T-cell (primary cell): ENCODE measurements at regions not wholly inside any gene's neighbourhood (a gene's known extent, or its start where the extent isn't known, plus 50 kb on each side); places are given as distances from the start of the nearest gene placed in this dataset.

Experiments used
- ATAC-seq, 4 experiments: fragments of 200-7000 bp in 3 of 4; fragments of 150-1000 bp in 1 of 4; cut with Tn5 transposase; replicated peaks in 1 of 4; 1 replicate in 3 of 4; 2 replicates in 1 of 4; pipeline ENCODE4 v1.10.0; 2021; ENCODE audit warnings: moderate library complexity in 3 of 4, mild to moderate bottlenecking in 2 of 4, moderate number of reproducible peaks in 1 of 4
- CTCF ChIA-PET, 2 donors: fragments of 300-600 bp; sonication (Branson Sonifier 250); formaldehyde crosslinking; loops; one replicate each; lab custom pipeline; 2022; ENCODE audit warnings: antibody characterized with exemption in 2 of 2; lab: Charles Lee
- POLR2A ChIA-PET, 2 donors: fragments of 300-600 bp; sonication (Branson Sonifier 250); formaldehyde crosslinking; loops; one replicate each; lab custom pipeline; 2022; ENCODE audit warnings: antibody characterized with exemption in 2 of 2; lab: Charles Lee
- DNase-seq, 35 experiments: peaks; one replicate each; pipeline versions ENCODE4 v3.0.0 to v3.0.0-alpha.2; 2013 to 2023
- H3K27ac ChIP-seq: one replicate; pipeline ENCODE4 v1.5.1; 2013; ENCODE audit warnings: low read length
- H3K27me3 ChIP-seq, 2 experiments: replicated peaks in 1 of 2; 1 replicate in 1 of 2; 2 replicates in 1 of 2; pipeline versions ENCODE4 v1.6.1 to v1.7.0; 2013; ENCODE audit warnings: low read length in 1 of 2, mixed read lengths in 1 of 2; ENCODE audit not compliant: control insufficient read depth in 2 of 2, insufficient read depth in 2 of 2; ENCODE audit errors: extremely low read depth in 1 of 2
- H3K36me3 ChIP-seq, 2 donors: 1 replicate in 1 of 2; 2 replicates in 1 of 2; pipeline versions ENCODE4 v1.6.1 to v1.7.0; 2013; ENCODE audit warnings: low read length in 1 of 2; ENCODE audit not compliant: control insufficient read depth in 2 of 2, insufficient read depth in 1 of 2; ENCODE audit errors: extremely low read depth in 1 of 2
- H3K4me1 ChIP-seq, 2 experiments: 1 replicate in 1 of 2; 2 replicates in 1 of 2; pipeline versions ENCODE4 v1.6.1 to v1.7.0; 2013; ENCODE audit warnings: low read length in 2 of 2, mixed read lengths in 1 of 2; ENCODE audit not compliant: insufficient read depth in 2 of 2, control insufficient read depth in 1 of 2; ENCODE audit errors: extremely low read depth in 1 of 2
- H3K4me3 ChIP-seq, 2 donors: 1 replicate in 1 of 2; 2 replicates in 1 of 2; pipeline versions ENCODE4 v1.5.1 to v1.7.0; 2013; ENCODE audit warnings: mild to moderate bottlenecking in 2 of 2, low read length in 1 of 2, moderate library complexity in 1 of 2; ENCODE audit not compliant: control insufficient read depth in 1 of 2; ENCODE audit errors: extremely low read depth in 1 of 2
- H3K9me3 ChIP-seq: 2 replicates; pipeline ENCODE4 v1.7.0; 2013
- H3K27ac Mint-ChIP-seq, 2 donors: one replicate each; pipeline ENCODE4 v1.8.0; 2020 to 2021; ENCODE audit warnings: mild to moderate bottlenecking in 2 of 2, mixed read lengths in 2 of 2
- H3K27me3 Mint-ChIP-seq, 2 donors: one replicate each; pipeline ENCODE4 v1.8.0; 2021 to 2022; ENCODE audit warnings: mixed read lengths in 2 of 2
- H3K36me3 Mint-ChIP-seq: one replicate; pipeline ENCODE4 v1.8.0; 2021; ENCODE audit warnings: mixed read lengths
- H3K4me1 Mint-ChIP-seq, 3 donors: one replicate each; pipeline ENCODE4 v1.8.0; 2020 to 2022; ENCODE audit warnings: mixed read lengths in 3 of 3, mild to moderate bottlenecking in 1 of 3
- H3K4me3 Mint-ChIP-seq, 3 donors: one replicate each; pipeline ENCODE4 v1.8.0; 2020 to 2022; ENCODE audit warnings: mild to moderate bottlenecking in 3 of 3, mixed read lengths in 3 of 3, moderate library complexity in 3 of 3
- H3K9me3 Mint-ChIP-seq, 3 donors: one replicate each; pipeline ENCODE4 v1.8.0; 2020 to 2022; ENCODE audit warnings: mixed read lengths in 3 of 3
- WGBS: methylation state at CpG from one replicate; pipeline ENCODE4 v1.1.5; 2013; ENCODE audit warnings: missing lambda C conversion rate; ENCODE audit not compliant: insufficient coverage; 5-methylcytosine and 5-hydroxymethylcytosine counted together

DNA sequence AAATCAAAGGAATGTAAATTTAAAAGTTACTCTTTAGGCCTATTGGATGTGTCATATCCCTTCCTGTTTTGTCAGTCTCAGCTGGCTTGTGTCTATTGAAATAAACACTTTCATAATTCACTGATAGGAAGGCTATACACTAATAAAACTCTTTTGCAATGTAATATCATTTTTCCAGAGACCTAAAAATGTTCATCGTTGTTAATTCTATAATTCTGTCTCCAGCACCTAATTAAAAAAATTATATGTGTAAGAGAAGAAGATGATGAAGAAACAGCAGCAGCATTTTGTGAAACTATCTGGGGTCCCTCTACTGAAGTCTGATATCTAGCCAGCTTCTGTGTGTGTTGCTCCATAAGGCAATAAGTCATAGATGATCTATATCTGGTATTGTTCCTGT is 602.7 kb downstream of the ETV1 start:
- no peaks in the 10 kb centered on the region for H3K36me3 ChIP-seq
- H3K4me1 Mint-ChIP-seq = no peaks in the 10 kb centered on the region

DNA sequence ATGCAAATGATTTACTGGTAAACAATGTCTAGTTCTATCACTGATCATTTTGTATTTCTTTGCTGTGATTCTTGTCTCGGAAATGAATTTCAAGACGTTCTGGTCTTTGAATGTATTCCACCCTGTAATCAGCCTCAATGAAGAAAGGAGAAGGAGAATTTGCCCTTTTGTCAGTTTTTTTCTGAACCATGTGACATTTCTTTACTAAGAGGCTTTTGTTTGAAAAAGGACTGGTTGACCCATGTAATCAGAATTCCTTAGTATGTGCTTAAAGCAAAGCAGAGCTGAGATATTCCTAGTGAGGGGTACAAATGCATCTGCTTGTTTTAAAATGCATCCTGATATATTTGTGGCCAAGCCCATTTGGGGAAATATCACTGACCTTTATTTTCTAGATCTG is 581.6 kb downstream of the ETV1 start:
- Mint-ChIP-seq H3K36me3 (no peaks in the 10 kb centered on the region), H3K4me1 (no peaks in the 10 kb centered on the region), H3K27ac (no peak overlapping the region), H3K27me3 (no peaks in the 10 kb centered on the region), H3K4me3 (no peak overlapping the region), H3K9me3 (peaks cover 0 to 4% (median 0%) of the 10 kb centered on the region in 3 donors)
- CTCF ChIA-PET = no interaction called here
- H3K4me3 ChIP-seq = no peak overlapping the region
- H3K27me3 ChIP-seq = no peaks in the 10 kb centered on the region
- WGBS = 100% methylated on average over 2 of the region's 2 CpGs
- POLR2A ChIA-PET = no interaction called here
- no peak overlapping the region for H3K27ac ChIP-seq
- no peaks in the 10 kb centered on the region for H3K4me1 ChIP-seq
- ATAC-seq (no peak), DNase-seq (no peak)
- no peaks in the 10 kb centered on the region for H3K9me3 ChIP-seq
- no peaks in the 10 kb centered on the region for H3K36me3 ChIP-seq

More for the DNA sequence above, 602.7 kb downstream of the ETV1 start:
- ChIA-PET CTCF (no interaction called here), POLR2A (no interaction called here)
- DNase-seq (no peak), ATAC-seq (no peak)
- Mint-ChIP-seq H3K36me3 (no peaks in the 10 kb centered on the region), H3K27me3 (no peaks in the 10 kb centered on the region), H3K9me3 (no peaks in the 10 kb centered on the region), H3K27ac (no peak overlapping the region), H3K4me3 (no peak overlapping the region)
- H3K4me1 ChIP-seq = no peaks in the 10 kb centered on the region
- H3K4me3 ChIP-seq = no peak overlapping the region
- no peaks in the 10 kb centered on the region for H3K27me3 ChIP-seq
- no CpG with 5 or more reads among the region's 1 CpG for WGBS
- H3K27ac ChIP-seq = no peak overlapping the region
- H3K9me3 ChIP-seq = no peaks in the 10 kb centered on the region

DNA sequence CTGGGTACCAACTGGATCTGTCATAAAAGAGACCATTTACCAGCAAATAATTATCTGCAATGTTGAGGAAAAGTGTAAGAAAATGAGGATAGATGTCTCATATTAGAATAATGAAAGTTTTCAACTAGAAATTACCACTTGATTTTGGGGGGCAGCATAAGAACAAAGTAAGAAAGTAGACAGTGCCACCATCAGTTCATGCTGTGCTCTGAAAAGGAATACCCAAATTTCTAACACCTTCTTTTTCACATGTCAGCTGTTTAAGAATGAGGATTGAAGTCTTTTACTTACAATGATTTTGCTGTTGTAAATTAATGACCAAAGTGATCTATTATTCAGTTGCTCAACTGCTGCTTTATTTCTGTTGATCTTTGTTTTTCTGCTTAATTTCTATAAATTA is 578.3 kb downstream of the ETV1 start:
- no peaks in the 10 kb centered on the region for H3K9me3 Mint-ChIP-seq

DNA sequence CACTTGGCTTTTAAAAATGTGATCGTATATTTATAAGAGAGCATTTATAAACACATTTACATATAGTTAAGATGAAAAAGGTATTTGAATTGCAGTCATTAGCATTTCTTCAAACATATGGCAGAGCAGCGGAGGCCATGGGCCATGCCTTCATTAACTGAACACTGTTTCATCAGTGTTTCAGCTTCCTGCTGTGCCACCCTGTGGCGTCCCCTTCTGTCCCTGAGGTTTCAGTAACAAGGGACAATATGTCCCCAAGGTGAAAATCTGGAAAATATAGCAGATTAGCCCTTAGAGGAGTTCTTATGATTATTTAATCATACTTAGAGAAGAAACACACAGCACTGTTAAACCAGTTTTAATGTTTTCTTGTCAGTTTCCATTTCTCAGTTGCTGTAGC is 577.8 kb downstream of the ETV1 start:
- ChIA-PET CTCF (no interaction called here), POLR2A (no interaction called here)
- Mint-ChIP-seq H3K36me3 (no peaks in the 10 kb centered on the region), H3K4me3 (no peak overlapping the region), H3K27me3 (no peaks in the 10 kb centered on the region), H3K4me1 (no peaks in the 10 kb centered on the region), H3K27ac (no peak overlapping the region), H3K9me3 (no peaks in the 10 kb centered on the region)
- Histone ChIP-seq H3K27ac (no peak overlapping the region), H3K36me3 (no peaks in the 10 kb centered on the region), H3K4me1 (no peaks in the 10 kb centered on the region), H3K4me3 (no peak overlapping the region), H3K9me3 (no peaks in the 10 kb centered on the region), H3K27me3 (no peaks in the 10 kb centered on the region)
- DNase-seq (no peak), ATAC-seq (no peak)
- WGBS = no CpG with 5 or more reads among the region's 3 CpGs

More for the DNA sequence above, 578.3 kb downstream of the ETV1 start:
- no peak overlapping the region for H3K27ac Mint-ChIP-seq
- DNase-seq (no peak), ATAC-seq (no peak)
- no peak overlapping the region for H3K4me3 Mint-ChIP-seq
- Histone ChIP-seq H3K27me3 (no peaks in the 10 kb centered on the region), H3K9me3 (no peaks in the 10 kb centered on the region), H3K4me3 (no peak overlapping the region), H3K4me1 (no peaks in the 10 kb centered on the region), H3K27ac (no peak overlapping the region), H3K36me3 (no peaks in the 10 kb centered on the region)
- no peaks in the 10 kb centered on the region for H3K4me1 Mint-ChIP-seq
- CTCF ChIA-PET = no interaction called here
- no peaks in the 10 kb centered on the region for H3K27me3 Mint-ChIP-seq
- POLR2A ChIA-PET = no interaction called here
- H3K36me3 Mint-ChIP-seq = no peaks in the 10 kb centered on the region

DNA sequence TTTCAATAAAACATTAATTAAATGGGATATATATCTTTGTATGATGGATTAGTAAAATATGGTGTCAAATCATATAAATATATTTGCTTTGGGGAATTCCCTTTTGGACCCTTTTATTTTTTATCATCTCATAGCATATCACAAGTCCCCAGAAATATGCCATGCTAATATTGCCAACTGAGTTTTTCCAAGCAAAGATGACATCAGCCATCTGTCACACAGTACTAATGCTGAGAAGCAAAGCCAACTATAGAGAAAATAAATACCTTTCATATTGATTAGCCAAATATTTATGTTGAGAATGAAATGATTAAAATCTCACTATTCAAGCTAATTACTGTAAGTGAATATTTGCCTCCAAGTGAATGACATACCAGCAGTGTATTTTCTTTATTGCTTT is 575.3 kb downstream of the ETV1 start:
- CTCF ChIA-PET = no interaction called here
- no peak overlapping the region for H3K27ac Mint-ChIP-seq
- H3K4me3 Mint-ChIP-seq = no peak overlapping the region
- Histone ChIP-seq H3K27me3 (no peaks in the 10 kb centered on the region), H3K4me3 (no peak overlapping the region), H3K9me3 (no peaks in the 10 kb centered on the region), H3K27ac (no peak overlapping the region), H3K36me3 (no peaks in the 10 kb centered on the region), H3K4me1 (no peaks in the 10 kb centered on the region)
- no peaks in the 10 kb centered on the region for H3K36me3 Mint-ChIP-seq
- H3K4me1 Mint-ChIP-seq = no peaks in the 10 kb centered on the region
- H3K27me3 Mint-ChIP-seq = no peaks in the 10 kb centered on the region
- DNase-seq (no peak), ATAC-seq (no peak)
- H3K9me3 Mint-ChIP-seq = peaks cover 2 to 8% (median 4%) of the 10 kb centered on the region in 3 donors
- POLR2A ChIA-PET = no interaction called here

DNA sequence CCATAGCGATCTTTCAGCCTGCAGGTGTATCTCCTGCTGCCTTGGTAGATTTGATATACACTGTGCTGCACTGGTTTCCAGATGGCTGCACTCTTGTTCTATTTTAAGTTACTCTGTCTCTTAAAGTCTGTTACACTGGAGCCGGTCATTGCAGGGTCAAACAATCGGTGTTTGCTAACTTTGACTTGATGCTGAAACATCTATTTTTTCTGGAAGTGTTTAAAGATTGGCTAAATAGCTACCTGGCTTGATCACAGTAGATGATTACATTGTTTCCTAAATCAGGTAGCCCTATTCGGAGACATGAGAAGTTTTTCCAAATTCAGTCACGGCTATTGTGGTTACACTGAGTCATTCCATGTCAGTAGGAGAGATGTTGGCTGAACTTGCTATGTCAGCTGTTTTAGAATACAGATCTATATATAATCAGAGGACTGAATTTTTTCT is 574.8 kb downstream of the ETV1 start:
- H3K27me3 ChIP-seq = no peaks in the 10 kb centered on the region
- no peak for ATAC-seq
- H3K4me3 Mint-ChIP-seq = no peak overlapping the region
- H3K4me1 Mint-ChIP-seq = no peaks in the 10 kb centered on the region
- WGBS = 79% methylated on average over 3 of the region's 5 CpGs
- H3K27ac ChIP-seq = no peak overlapping the region
- no peak for DNase-seq
- H3K36me3 ChIP-seq = no peaks in the 10 kb centered on the region
- ChIA-PET POLR2A (no interaction called here), CTCF (no interaction called here)
- H3K27me3 Mint-ChIP-seq = no peaks in the 10 kb centered on the region
- peaks cover 2 to 8% (median 4%) of the 10 kb centered on the region in 3 donors for H3K9me3 Mint-ChIP-seq
- H3K4me1 ChIP-seq = no peaks in the 10 kb centered on the region
- no peak overlapping the region for H3K4me3 ChIP-seq
- no peaks in the 10 kb centered on the region for H3K36me3 Mint-ChIP-seq
- no peaks in the 10 kb centered on the region for H3K9me3 ChIP-seq
- H3K27ac Mint-ChIP-seq = no peak overlapping the region

DNA sequence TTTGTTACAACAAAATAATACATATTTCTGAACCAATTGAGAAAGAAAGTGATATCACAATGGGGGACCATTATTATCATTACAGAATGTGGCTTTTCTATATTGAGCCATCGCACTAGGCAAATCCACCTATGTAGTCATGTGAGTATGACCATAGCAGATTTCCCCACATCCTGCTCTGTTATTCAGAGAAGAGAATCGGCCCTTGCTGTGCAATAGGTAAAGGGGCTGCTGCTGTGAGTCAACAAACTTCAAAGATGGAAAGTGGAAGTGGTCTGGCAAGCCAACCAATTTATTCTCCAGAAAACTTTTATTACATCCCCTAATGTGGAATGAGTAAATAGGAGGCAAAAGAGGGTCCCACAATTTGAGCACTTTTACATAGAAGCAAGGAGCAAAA is 573.4 kb downstream of the ETV1 start:
- no CpG with 5 or more reads among the region's 2 CpGs for WGBS
- H3K4me1 ChIP-seq = no peaks in the 10 kb centered on the region
- H3K36me3 ChIP-seq = no peaks in the 10 kb centered on the region
- no peaks in the 10 kb centered on the region for H3K27me3 ChIP-seq
- Mint-ChIP-seq H3K9me3 (peaks cover 2 to 11% (median 7%) of the 10 kb centered on the region in 3 donors), H3K36me3 (no peaks in the 10 kb centered on the region), H3K27ac (no peak overlapping the region), H3K4me3 (no peak overlapping the region), H3K27me3 (no peaks in the 10 kb centered on the region), H3K4me1 (no peaks in the 10 kb centered on the region)
- POLR2A ChIA-PET = no interaction called here
- no peaks in the 10 kb centered on the region for H3K9me3 ChIP-seq
- H3K4me3 ChIP-seq = no peak overlapping the region
- no peak overlapping the region for H3K27ac ChIP-seq
- ATAC-seq (no peak), DNase-seq (no peak)
- CTCF ChIA-PET = no interaction called here
